HEK293 (cell line): ENCODE measurements at regions not wholly inside any gene's neighbourhood (a gene's known extent, or its start where the extent isn't known, plus 50 kb on each side); places are given as distances from the start of the nearest gene placed in this dataset.

Source experiments
- CTCF ChIA-PET: fragments of 350-600 bp; formaldehyde crosslinking; extraction: SDS; loops from one replicate; lab custom pipeline; 2021; ENCODE audit warnings: antibody characterized with exemption; lab: Yijun Ruan, JAX
- POLR2A ChIA-PET: fragments of 300-600 bp; formaldehyde crosslinking; extraction: SDS; loops from one replicate; lab custom pipeline; 2020; ENCODE audit warnings: antibody characterized with exemption, inconsistent platforms; lab: Yijun Ruan, JAX
- H3K27ac ChIP-seq: fragments of 200-500 bp; sonication (Bioruptor generic); 2 replicates; pipeline ENCODE4 v1.5.1; 2014; ENCODE audit warnings: low read depth, low read length, control low read depth, inconsistent platforms; ENCODE audit errors: extremely low read depth
- H3K36me3 ChIP-seq, 2 experiments: fragments of 200-500 bp in 1 of 2; sonication (Bioruptor generic) in 1 of 2; 1 replicate in 1 of 2; 2 replicates in 1 of 2; pipeline ENCODE4 v1.5.1; 2014 to 2017; ENCODE audit warnings: inconsistent platforms in 2 of 2, low read length in 2 of 2; ENCODE audit not compliant: control insufficient read depth in 2 of 2, insufficient read depth in 1 of 2
- H3K4me1 ChIP-seq: fragments of 200-500 bp; sonication (Bioruptor generic); 2 replicates; pipeline ENCODE4 v1.5.1; 2014; ENCODE audit warnings: mild to moderate bottlenecking, low read length, inconsistent platforms; ENCODE audit not compliant: control insufficient read depth, insufficient read depth
- H3K4me3 ChIP-seq: 2 replicates; pipeline ENCODE4 v1.5.1; 2011; ENCODE audit warnings: low read depth, mild to moderate bottlenecking, control low read depth, low read length, moderate library complexity
- H3K9me3 ChIP-seq: fragments of 200-500 bp; sonication (Bioruptor generic); 2 replicates; pipeline ENCODE4 v1.5.1; 2014; ENCODE audit warnings: low read depth, low read length, inconsistent platforms; ENCODE audit not compliant: control insufficient read depth, insufficient read depth
- GLI4 ChIP-seq: fragments of 450-650 bp; formaldehyde crosslinking; IDR thresholded peaks from 2 replicates; pipeline ENCODE4 v1.5.1; 2016; ENCODE audit warnings: missing biosample characterization, missing genetic modification characterization
- KLF7 ChIP-seq: fragments of 450-650 bp; formaldehyde crosslinking; IDR thresholded peaks from 2 replicates; pipeline ENCODE4 v1.5.1; 2016; ENCODE audit warnings: missing biosample characterization, missing genetic modification characterization, borderline replicate concordance
- SP7 ChIP-seq: fragments of 450-650 bp; formaldehyde crosslinking; IDR thresholded peaks from 2 replicates; pipeline ENCODE4 v1.5.1; 2016; ENCODE audit warnings: missing biosample characterization, missing genetic modification characterization
- ZNF202 ChIP-seq: fragments of 450-650 bp; formaldehyde crosslinking; IDR thresholded peaks from 2 replicates; pipeline ENCODE4 v1.5.1; 2016; ENCODE audit warnings: missing biosample characterization, missing genetic modification characterization, borderline replicate concordance
- ZNF266 ChIP-seq: fragments of 450-650 bp; formaldehyde crosslinking; IDR thresholded peaks from 2 replicates; pipeline ENCODE4 v1.5.1; 2016; ENCODE audit warnings: missing biosample characterization, missing genetic modification characterization, low read depth
- ZNF548 ChIP-seq: fragments of 450-650 bp; formaldehyde crosslinking; IDR thresholded peaks from 2 replicates; pipeline ENCODE4 v1.5.1; 2016; ENCODE audit warnings: missing biosample characterization, missing genetic modification characterization
- ZNF549 ChIP-seq: fragments of 450-650 bp; IDR thresholded peaks from 2 replicates; pipeline ENCODE4 v1.5.1; 2018; ENCODE audit warnings: missing biosample characterization, missing genetic modification characterization, mild to moderate bottlenecking, inconsistent platforms, moderate library complexity
- ZNF777 ChIP-seq: fragments of 450-650 bp; formaldehyde crosslinking; IDR thresholded peaks from 2 replicates; pipeline ENCODE4 v1.5.1; 2017; ENCODE audit warnings: missing biosample characterization, missing genetic modification characterization, borderline replicate concordance
- ZNF791 ChIP-seq: fragments of 450-650 bp; formaldehyde crosslinking; IDR thresholded peaks from 2 replicates; pipeline ENCODE4 v1.5.1; 2016; ENCODE audit warnings: missing biosample characterization, missing genetic modification characterization
- TF ChIP-seq, protein P1 (sequence below): fragments of 450-650 bp; formaldehyde crosslinking; IDR thresholded peaks from 2 replicates; pipeline ENCODE4 v1.5.1; 2016; ENCODE audit warnings: missing biosample characterization, missing genetic modification characterization, borderline replicate concordance
- TF ChIP-seq, protein P2 (sequence below): fragments of 450-650 bp; formaldehyde crosslinking; IDR thresholded peaks from 2 replicates; pipeline ENCODE4 v1.5.1; 2016; ENCODE audit warnings: missing biosample characterization, missing genetic modification characterization
- TF ChIP-seq, protein P3 (sequence below): fragments of 450-650 bp; formaldehyde crosslinking; IDR thresholded peaks from 2 replicates; pipeline ENCODE4 v1.5.1; 2016; ENCODE audit warnings: missing biosample characterization, missing genetic modification characterization
- TF ChIP-seq, protein P4 (sequence below): fragments of 450-650 bp; formaldehyde crosslinking; IDR thresholded peaks from 2 replicates; pipeline ENCODE4 v1.5.1; 2016; ENCODE audit warnings: missing biosample characterization, missing genetic modification characterization
- TF ChIP-seq, protein P5 (sequence below): fragments of 450-650 bp; formaldehyde crosslinking; IDR thresholded peaks from 2 replicates; pipeline ENCODE4 v1.5.1; 2017; ENCODE audit warnings: missing biosample characterization, missing genetic modification characterization
- TF ChIP-seq, protein P6 (sequence below): fragments of 450-650 bp; formaldehyde crosslinking; IDR thresholded peaks from 2 replicates; pipeline ENCODE4 v1.5.1; 2016; ENCODE audit warnings: missing biosample characterization, missing genetic modification characterization
- TF ChIP-seq, protein P7 (sequence below): fragments of 450-650 bp; formaldehyde crosslinking; IDR thresholded peaks from 2 replicates; pipeline ENCODE4 v1.5.1; 2016; ENCODE audit warnings: missing biosample characterization, missing genetic modification characterization, low read depth

DNA sequence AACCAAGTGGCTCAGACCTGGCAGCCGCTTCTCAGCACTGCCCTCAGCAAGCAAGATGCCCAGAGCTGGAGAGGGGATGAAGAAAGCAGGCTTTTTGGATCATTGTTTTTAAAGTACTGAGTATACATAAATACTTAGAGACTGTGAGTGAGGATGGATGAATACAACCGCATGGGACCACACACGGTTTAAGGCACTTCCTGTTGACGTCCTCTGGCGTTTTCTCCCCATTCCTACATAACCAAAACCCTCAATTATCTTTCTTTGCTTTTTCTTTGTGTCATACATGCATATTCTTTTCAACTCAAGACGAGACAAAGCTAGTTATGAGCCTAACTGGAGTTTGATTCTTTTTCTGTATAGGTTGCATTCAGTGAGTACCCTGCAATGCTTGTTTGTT, 198.4 kb downstream of the GALR1 start:
- Histone ChIP-seq H3K9me3 (no peaks in the 10 kb centered on the region), H3K4me1 (no peaks in the 10 kb centered on the region), H3K4me3 (no peak overlapping the region), H3K27ac (no peak overlapping the region), H3K36me3 (no peaks in the 10 kb centered on the region)
- TF ChIP-seq ZNF548 (tag by site-specific recombination): no peak
- TF ChIP-seq GLI4: no peak
- TF ChIP-seq ZNF202 (tag by site-specific recombination): no peak
- TF ChIP-seq ZNF777 (tag by site-specific recombination): no peak
- TF ChIP-seq, protein P1, sequence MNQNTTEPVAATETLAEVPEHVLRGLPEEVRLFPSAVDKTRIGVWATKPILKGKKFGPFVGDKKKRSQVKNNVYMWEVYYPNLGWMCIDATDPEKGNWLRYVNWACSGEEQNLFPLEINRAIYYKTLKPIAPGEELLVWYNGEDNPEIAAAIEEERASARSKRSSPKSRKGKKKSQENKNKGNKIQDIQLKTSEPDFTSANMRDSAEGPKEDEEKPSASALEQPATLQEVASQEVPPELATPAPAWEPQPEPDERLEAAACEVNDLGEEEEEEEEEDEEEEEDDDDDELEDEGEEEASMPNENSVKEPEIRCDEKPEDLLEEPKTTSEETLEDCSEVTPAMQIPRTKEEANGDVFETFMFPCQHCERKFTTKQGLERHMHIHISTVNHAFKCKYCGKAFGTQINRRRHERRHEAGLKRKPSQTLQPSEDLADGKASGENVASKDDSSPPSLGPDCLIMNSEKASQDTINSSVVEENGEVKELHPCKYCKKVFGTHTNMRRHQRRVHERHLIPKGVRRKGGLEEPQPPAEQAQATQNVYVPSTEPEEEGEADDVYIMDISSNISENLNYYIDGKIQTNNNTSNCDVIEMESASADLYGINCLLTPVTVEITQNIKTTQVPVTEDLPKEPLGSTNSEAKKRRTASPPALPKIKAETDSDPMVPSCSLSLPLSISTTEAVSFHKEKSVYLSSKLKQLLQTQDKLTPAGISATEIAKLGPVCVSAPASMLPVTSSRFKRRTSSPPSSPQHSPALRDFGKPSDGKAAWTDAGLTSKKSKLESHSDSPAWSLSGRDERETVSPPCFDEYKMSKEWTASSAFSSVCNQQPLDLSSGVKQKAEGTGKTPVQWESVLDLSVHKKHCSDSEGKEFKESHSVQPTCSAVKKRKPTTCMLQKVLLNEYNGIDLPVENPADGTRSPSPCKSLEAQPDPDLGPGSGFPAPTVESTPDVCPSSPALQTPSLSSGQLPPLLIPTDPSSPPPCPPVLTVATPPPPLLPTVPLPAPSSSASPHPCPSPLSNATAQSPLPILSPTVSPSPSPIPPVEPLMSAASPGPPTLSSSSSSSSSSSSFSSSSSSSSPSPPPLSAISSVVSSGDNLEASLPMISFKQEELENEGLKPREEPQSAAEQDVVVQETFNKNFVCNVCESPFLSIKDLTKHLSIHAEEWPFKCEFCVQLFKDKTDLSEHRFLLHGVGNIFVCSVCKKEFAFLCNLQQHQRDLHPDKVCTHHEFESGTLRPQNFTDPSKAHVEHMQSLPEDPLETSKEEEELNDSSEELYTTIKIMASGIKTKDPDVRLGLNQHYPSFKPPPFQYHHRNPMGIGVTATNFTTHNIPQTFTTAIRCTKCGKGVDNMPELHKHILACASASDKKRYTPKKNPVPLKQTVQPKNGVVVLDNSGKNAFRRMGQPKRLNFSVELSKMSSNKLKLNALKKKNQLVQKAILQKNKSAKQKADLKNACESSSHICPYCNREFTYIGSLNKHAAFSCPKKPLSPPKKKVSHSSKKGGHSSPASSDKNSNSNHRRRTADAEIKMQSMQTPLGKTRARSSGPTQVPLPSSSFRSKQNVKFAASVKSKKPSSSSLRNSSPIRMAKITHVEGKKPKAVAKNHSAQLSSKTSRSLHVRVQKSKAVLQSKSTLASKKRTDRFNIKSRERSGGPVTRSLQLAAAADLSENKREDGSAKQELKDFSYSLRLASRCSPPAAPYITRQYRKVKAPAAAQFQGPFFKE (tag by site-specific recombination): no peak
- TF ChIP-seq ZNF549 (tag by site-specific recombination): no peak
- TF ChIP-seq ZNF791: no peak
- TF ChIP-seq, protein P2, sequence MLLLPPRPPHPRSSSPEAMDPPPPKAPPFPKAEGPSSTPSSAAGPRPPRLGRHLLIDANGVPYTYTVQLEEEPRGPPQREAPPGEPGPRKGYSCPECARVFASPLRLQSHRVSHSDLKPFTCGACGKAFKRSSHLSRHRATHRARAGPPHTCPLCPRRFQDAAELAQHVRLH: no peak
- TF ChIP-seq, protein P3, sequence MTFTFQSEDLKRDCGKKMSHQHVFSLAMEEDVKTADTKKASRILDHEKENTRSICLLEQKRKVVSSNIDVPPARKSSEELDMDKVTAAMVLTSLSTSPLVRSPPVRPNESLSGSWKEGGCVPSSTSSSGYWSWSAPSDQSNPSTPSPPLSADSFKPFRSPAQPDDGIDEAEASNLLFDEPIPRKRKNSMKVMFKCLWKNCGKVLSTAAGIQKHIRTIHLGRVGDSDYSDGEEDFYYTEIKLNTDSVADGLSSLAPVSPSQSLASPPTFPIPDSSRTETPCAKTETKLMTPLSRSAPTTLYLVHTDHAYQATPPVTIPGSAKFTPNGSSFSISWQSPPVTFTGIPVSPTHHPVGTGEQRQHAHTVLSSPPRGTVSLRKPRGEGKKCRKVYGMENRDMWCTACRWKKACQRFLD (tag by site-specific recombination): no peak
- TF ChIP-seq SP7 (tag by site-specific recombination): no peak
- TF ChIP-seq ZNF266 (tag by site-specific recombination): no peak
- TF ChIP-seq, protein P4, sequence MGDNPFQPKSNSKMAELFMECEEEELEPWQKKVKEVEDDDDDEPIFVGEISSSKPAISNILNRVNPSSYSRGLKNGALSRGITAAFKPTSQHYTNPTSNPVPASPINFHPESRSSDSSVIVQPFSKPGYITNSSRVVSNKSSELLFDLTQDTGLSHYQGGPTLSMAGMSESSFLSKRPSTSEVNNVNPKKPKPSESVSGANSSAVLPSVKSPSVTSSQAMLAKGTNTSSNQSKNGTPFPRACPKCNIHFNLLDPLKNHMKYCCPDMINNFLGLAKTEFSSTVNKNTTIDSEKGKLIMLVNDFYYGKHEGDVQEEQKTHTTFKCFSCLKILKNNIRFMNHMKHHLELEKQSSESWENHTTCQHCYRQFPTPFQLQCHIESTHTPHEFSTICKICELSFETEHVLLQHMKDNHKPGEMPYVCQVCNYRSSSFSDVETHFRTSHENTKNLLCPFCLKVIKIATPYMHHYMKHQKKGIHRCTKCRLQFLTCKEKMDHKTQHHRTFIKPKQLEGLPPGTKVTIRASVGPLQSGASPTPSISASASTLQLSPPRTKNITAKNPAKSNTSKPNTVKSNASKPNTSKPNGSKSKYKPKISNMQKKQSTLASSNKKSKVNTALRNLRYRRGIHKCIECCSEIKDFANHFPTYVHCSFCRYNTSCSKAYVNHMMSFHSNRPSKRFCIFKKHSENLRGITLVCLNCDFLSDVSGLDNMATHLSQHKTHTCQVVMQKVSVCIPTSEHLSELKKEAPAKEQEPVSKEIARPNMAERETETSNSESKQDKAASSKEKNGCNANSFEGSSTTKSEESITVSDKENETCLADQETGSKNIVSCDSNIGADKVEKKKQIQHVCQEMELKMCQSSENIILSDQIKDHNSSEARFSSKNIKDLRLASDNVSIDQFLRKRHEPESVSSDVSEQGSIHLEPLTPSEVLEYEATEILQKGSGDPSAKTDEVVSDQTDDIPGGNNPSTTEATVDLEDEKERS (tag by site-specific recombination): no peak
- TF ChIP-seq, protein P5, sequence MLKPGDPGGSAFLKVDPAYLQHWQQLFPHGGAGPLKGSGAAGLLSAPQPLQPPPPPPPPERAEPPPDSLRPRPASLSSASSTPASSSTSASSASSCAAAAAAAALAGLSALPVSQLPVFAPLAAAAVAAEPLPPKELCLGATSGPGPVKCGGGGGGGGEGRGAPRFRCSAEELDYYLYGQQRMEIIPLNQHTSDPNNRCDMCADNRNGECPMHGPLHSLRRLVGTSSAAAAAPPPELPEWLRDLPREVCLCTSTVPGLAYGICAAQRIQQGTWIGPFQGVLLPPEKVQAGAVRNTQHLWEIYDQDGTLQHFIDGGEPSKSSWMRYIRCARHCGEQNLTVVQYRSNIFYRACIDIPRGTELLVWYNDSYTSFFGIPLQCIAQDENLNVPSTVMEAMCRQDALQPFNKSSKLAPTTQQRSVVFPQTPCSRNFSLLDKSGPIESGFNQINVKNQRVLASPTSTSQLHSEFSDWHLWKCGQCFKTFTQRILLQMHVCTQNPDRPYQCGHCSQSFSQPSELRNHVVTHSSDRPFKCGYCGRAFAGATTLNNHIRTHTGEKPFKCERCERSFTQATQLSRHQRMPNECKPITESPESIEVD (tag by site-specific recombination): no peak
- TF ChIP-seq, protein P6, sequence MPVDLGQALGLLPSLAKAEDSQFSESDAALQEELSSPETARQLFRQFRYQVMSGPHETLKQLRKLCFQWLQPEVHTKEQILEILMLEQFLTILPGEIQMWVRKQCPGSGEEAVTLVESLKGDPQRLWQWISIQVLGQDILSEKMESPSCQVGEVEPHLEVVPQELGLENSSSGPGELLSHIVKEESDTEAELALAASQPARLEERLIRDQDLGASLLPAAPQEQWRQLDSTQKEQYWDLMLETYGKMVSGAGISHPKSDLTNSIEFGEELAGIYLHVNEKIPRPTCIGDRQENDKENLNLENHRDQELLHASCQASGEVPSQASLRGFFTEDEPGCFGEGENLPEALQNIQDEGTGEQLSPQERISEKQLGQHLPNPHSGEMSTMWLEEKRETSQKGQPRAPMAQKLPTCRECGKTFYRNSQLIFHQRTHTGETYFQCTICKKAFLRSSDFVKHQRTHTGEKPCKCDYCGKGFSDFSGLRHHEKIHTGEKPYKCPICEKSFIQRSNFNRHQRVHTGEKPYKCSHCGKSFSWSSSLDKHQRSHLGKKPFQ (tag by site-specific recombination): no peak
- TF ChIP-seq KLF7 (tag by site-specific recombination): no peak
- TF ChIP-seq, protein P7, sequence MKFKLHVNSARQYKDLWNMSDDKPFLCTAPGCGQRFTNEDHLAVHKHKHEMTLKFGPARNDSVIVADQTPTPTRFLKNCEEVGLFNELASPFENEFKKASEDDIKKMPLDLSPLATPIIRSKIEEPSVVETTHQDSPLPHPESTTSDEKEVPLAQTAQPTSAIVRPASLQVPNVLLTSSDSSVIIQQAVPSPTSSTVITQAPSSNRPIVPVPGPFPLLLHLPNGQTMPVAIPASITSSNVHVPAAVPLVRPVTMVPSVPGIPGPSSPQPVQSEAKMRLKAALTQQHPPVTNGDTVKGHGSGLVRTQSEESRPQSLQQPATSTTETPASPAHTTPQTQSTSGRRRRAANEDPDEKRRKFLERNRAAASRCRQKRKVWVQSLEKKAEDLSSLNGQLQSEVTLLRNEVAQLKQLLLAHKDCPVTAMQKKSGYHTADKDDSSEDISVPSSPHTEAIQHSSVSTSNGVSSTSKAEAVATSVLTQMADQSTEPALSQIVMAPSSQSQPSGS (tag by site-specific recombination): no peak
- ChIA-PET CTCF (no interaction called here), POLR2A (no interaction called here)
